ENCODE measurements at regions not wholly inside any gene's neighbourhood (a gene's known extent, or its start where the extent isn't known, plus 50 kb on each side); places are given as distances from the start of the nearest gene placed in this dataset.

GRCh38 chr6:9943986-9944385 lies 470.9 kb downstream of the TFAP2A start:
- H3K36me3 ChIP-seq (ENCODE audit: control insufficient read depth in 1 of 2, insufficient read depth in 2 of 2, low read length in 2 of 2): no peaks in the 10 kb centered on the region
- no peak overlapping the region for H3K9ac ChIP-seq (ENCODE audit: low read length)

GRCh38 chr6:9943026-9943425 lies 471.8 kb downstream of the TFAP2A start:
- no peak overlapping the region for H3K9ac ChIP-seq (ENCODE audit: low read length)
- BruUV-seq (replicated peaks): no TSS peak
- H3K36me3 ChIP-seq (ENCODE audit: control insufficient read depth in 1 of 2, insufficient read depth in 2 of 2, low read length in 2 of 2): no peaks in the 10 kb centered on the region
- DNase-seq (ENCODE audit: low read depth, low spot score) (no peak), ATAC-seq (no peak)
- H3K4me2 ChIP-seq (ENCODE audit: low read length): no peak overlapping the region
- intact Hi-C loops (cut with micrococcal nuclease): no loop called here
- CTCF ChIA-PET: no interaction called here
- no peaks in the 10 kb centered on the region for H3K4me1 ChIP-seq (ENCODE audit: control insufficient read depth in 1 of 2, insufficient read depth in 2 of 2, low read length in 2 of 2)
- RAD21 ChIA-PET (ENCODE audit: low non-redundant PET in 1 of 2, low total read pairs in 2 of 2, uncharacterized antibody in 2 of 2, unreplicated experiment in 2 of 2): no interaction called here
- H3K4me3 ChIP-seq (replicated peaks in 1 of 2; ENCODE audit: low read depth in 1 of 2, low read length in 2 of 2): no peak overlapping the region
- no peaks in the 10 kb centered on the region for H3K27me3 ChIP-seq (ENCODE audit: insufficient read depth, low read length)
- H4K20me1 ChIP-seq (ENCODE audit: insufficient read depth): no peaks in the 10 kb centered on the region
- H3K9me3 ChIP-seq (ENCODE audit: control insufficient read depth in 1 of 2, insufficient read depth in 1 of 2, low read depth in 1 of 2, low read length in 2 of 2): no peaks in the 10 kb centered on the region
- H2AFZ ChIP-seq (ENCODE audit: low read depth, low read length, poor library complexity, severe bottlenecking): no peak overlapping the region
- POLR2A ChIA-PET: no interaction called here
- H3K27ac ChIP-seq (ENCODE audit: low read depth, low read length): no peak overlapping the region
- H3K9me2 ChIP-seq (ENCODE audit: insufficient read depth): no peaks in the 10 kb centered on the region
- no peaks in the 10 kb centered on the region for H3K79me2 ChIP-seq (ENCODE audit: insufficient read depth, low read length)
- TF ChIP-seq ZFX (IDR thresholded peaks at IDR 0.05) (no peak), ATF3 (IDR thresholded peaks at IDR 0.05) (no peak), JUND (IDR thresholded peaks at IDR 0.05) (no peak), SRF (IDR thresholded peaks at IDR 0.05; ENCODE audit: low read depth) (no peak), ZNF274 (IDR thresholded peaks at IDR 0.05; ENCODE audit: low read depth, low read length) (no peak), RAD21 (IDR thresholded peaks at IDR 0.05; ENCODE audit: low read depth) (no peak), FOSL1 (IDR thresholded peaks at IDR 0.05; ENCODE audit: low read depth) (no peak), CTCF (IDR thresholded peaks at IDR 0.05 in 2 of 3, conservative IDR thresholded peaks at IDR 0.05 in 1 of 3; ENCODE audit: borderline replicate concordance in 1 of 3, insufficient read depth in 1 of 3, low read depth in 2 of 3, low read length in 2 of 3) (no peak), POLR2A (IDR thresholded peaks at IDR 0.05; ENCODE audit: borderline replicate concordance, extremely low read depth, insufficient read depth, insufficient read length) (no peak), CEBPB (IDR thresholded peaks at IDR 0.05; ENCODE audit: low read depth) (no peak), EZH2phosphoT487 (IDR thresholded peaks at IDR 0.05; ENCODE audit: borderline replicate concordance) (no peak), TCF7L2 (IDR thresholded peaks at IDR 0.05; ENCODE audit: borderline replicate concordance, extremely low read depth, insufficient read depth, insufficient read length) (no peak), CBX3 (IDR thresholded peaks at IDR 0.05; ENCODE audit: low read depth) (no peak)

More at GRCh38 chr6:9943986-9944385, 470.9 kb downstream of the TFAP2A start:
- no peak overlapping the region for H3K4me3 ChIP-seq (replicated peaks in 1 of 2; ENCODE audit: low read depth in 1 of 2, low read length in 2 of 2)
- H3K4me1 ChIP-seq (ENCODE audit: control insufficient read depth in 1 of 2, insufficient read depth in 2 of 2, low read length in 2 of 2): no peaks in the 10 kb centered on the region
- no peaks in the 10 kb centered on the region for H3K9me2 ChIP-seq (ENCODE audit: insufficient read depth)
- POLR2A ChIA-PET: no interaction called here
- H3K79me2 ChIP-seq (ENCODE audit: insufficient read depth, low read length): no peaks in the 10 kb centered on the region
- no peak overlapping the region for H3K4me2 ChIP-seq (ENCODE audit: low read length)
- no peaks in the 10 kb centered on the region for H3K27me3 ChIP-seq (ENCODE audit: insufficient read depth, low read length)
- H3K27ac ChIP-seq (ENCODE audit: low read depth, low read length): no peak overlapping the region
- RAD21 ChIA-PET (ENCODE audit: low non-redundant PET in 1 of 2, low total read pairs in 2 of 2, uncharacterized antibody in 2 of 2, unreplicated experiment in 2 of 2): no interaction called here
- no peak overlapping the region for H2AFZ ChIP-seq (ENCODE audit: low read depth, low read length, poor library complexity, severe bottlenecking)
- CTCF ChIA-PET: no interaction called here
- DNase-seq (ENCODE audit: low read depth, low spot score) (no peak), ATAC-seq (no peak)
- no TSS peak for BruUV-seq (replicated peaks)
- intact Hi-C loops (cut with micrococcal nuclease): no loop called here
- no peak for TF ChIP-seq ZBTB33 (IDR thresholded peaks at IDR 0.05; ENCODE audit: extremely low read depth, insufficient replicate concordance, low read length)
- TF ChIP-seq EZH2phosphoT487 (IDR thresholded peaks at IDR 0.05; ENCODE audit: borderline replicate concordance): no peak
- no peak for TF ChIP-seq SRF (IDR thresholded peaks at IDR 0.05; ENCODE audit: low read depth)
- TF ChIP-seq FOSL1 (IDR thresholded peaks at IDR 0.05; ENCODE audit: low read depth): no peak
- H3K9me3 ChIP-seq (ENCODE audit: control insufficient read depth in 1 of 2, insufficient read depth in 1 of 2, low read depth in 1 of 2, low read length in 2 of 2): no peaks in the 10 kb centered on the region
- no peaks in the 10 kb centered on the region for H4K20me1 ChIP-seq (ENCODE audit: insufficient read depth)
